GM19035 (cell line): ENCODE measurements at regions not wholly inside any gene's neighbourhood (a gene's known extent, or its start where the extent isn't known, plus 50 kb on each side); places are given as distances from the start of the nearest gene placed in this dataset.

ENCODE experiments used
- ATAC-seq: cut with Tn5 transposase; IDR thresholded peaks from one replicate; pipeline ENCODE4 v1.9.1; 2021; ENCODE audit not compliant: unreplicated experiment

- ATAC-seq: no peak
These were observed 356.8 kb upstream of the ATP11B start for GRCh38 chr3:182436547-182436946.

DNA sequence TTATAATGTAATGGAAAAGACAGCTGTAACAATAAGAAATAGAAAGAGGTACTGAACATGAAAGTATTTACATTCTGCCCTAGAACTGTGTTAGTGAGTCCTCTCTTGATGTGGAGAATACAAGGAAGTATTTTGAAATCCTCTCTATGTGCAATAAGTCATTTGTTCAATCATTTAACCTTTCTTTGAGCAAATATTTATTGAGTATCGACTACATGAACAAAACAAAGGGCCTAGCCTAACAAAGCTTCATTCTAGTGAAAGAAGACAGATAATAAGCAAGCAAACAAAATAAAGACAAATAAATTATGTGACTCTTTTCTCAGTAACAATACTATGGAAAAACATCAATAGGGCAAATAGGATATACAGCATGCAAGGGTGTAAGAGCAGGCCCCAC, 354.9 kb upstream of the ATP11B start:
- ATAC-seq: no peak

DNA sequence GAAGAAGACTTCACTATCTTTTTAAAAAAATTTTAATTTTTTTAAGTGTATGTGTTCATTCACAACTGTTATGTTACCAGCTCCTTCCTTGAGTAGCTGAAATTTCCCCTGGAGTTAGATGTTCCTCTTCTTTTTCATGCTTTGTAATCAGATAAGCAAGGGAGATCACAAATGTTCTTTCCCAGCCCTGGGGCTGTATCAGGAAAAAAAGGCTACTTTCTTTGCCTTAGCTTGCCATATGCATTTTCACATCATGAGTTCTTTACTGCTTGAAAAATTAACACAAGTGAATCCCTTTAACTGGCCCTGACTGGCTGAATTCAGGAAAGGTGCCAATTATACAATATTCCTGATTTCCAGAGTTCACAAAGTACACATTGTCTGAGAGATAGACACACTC, 353.2 kb upstream of the ATP11B start:
- ATAC-seq: no peak

- no peak for ATAC-seq
These were observed 347.7 kb upstream of the ATP11B start for GRCh38 chr3:182445576-182445975.

DNA sequence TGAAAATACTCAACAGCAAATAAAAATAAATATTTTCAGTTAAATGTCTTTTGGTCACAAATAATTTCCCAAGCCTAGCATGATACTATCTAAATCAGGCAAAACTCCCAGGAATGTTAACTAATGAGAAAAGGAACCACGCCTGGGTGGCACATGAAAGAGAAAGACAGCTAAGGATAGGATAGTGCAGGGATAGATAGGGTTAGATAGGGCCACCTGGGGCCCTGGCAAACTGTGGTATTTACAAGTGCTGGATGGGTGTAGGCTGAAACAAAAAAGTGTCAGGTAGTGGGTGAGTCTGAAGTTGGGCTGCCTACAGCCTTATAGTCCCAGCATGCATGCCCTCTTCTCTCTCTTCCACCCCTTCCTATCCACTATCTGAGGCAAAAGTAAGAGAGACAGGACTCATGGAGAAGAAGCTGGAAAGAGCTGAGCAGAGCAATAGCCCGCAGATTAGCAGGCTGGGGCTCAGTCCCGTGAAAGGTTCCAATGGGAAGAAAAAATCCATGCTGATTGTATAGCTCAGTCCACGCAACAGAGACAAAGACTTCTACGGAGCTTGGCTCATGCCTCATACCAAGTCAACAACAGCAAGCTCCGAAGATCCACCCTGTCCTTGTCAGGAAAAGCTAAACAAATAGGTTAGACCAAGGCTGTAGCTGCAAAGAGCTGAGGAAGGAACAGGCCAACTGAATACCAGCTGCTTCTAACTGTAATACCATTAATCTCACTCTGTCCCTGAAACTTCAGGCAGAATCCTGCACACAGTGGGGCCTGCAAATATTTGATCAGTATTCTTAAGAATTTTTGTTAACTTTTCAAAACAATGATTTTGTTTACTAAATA, 342.1 kb upstream of the ATP11B start:
- no peak for ATAC-seq

GRCh38 chr3:182451871-182452270, 341.4 kb upstream of the ATP11B start:
- ATAC-seq: no peak

GRCh38 chr3:182455011-182455410, 338.3 kb upstream of the ATP11B start:
- ATAC-seq: no peak

- no peak for ATAC-seq
These were observed 333.0 kb upstream of the ATP11B start for GRCh38 chr3:182460303-182460702.

GRCh38 chr3:182462152-182462551, 331.2 kb upstream of the ATP11B start:
- ATAC-seq: no peak

DNA sequence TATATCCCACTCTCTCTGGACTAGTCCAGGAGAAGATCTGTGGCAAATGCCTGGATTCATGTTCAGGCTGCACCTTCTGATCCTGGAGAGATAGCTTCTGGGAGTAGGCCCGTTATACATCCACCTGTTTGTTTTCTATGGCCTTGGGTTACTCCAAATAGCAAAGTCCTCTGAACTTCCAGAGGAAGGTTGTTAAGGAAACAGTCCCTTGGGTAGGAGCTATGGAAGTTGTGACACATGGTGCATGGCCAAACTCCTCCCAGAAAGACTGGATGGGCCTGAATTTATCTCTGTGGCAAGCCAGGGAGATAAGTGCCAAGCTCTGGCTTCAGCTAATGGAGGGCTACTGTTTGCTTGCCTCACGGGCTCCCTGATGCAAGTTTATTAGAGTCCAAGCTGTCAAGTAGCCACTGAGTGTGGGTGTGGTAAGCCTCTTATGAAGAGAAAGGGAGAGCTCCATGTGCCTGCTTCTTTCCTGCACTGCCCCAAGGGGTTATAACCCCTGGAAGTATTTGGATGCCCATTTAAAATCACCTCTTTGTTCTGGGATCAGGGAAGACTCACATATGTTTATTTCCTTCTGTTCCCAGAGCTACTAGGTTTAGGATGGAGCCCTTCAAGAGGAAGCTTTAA, 328.7 kb upstream of the ATP11B start:
- ATAC-seq: no peak

GRCh38 chr3:182465301-182466185, 327.8 kb upstream of the ATP11B start:
- ATAC-seq: no peak

- no peak for ATAC-seq
These were observed 324.2 kb upstream of the ATP11B start for GRCh38 chr3:182469086-182469485.

GRCh38 chr3:182470187-182470586, 323.1 kb upstream of the ATP11B start:
- ATAC-seq: no peak

DNA sequence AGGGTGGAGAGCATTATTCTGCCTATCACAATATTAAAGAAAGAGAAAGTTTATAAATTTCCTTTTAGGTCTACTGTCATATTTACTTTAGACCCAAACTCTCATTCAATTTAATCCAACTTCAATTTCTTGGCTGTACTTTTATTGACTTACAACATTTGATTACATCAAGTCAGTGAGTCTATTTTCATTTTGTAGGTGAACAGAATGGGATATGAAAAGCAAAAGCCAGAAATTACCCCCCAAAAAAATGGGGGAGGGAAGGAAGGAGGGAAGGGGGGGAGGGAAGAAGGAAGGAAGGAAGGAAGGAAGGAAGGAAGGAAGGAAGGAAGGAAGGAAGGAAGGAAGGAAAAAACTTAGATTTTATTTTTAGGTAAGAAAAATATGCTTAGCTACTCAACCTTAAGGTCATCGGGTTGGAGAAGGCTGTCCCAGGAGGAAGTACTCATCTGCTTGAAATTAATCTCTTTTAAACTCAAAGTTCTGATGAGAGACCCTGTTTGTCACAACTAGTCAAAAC, 320.1 kb upstream of the ATP11B start:
- no peak for ATAC-seq

GRCh38 chr3:182478369-182478768, 314.9 kb upstream of the ATP11B start:
- ATAC-seq: no peak

GRCh38 chr3:182479419-182480336, 313.6 kb upstream of the ATP11B start:
- ATAC-seq: no peak

GRCh38 chr3:182482705-182483104, 310.6 kb upstream of the ATP11B start:
- no peak for ATAC-seq

GRCh38 chr3:182484682-182485081, 308.6 kb upstream of the ATP11B start:
- no peak for ATAC-seq

- ATAC-seq: no peak
These were observed 308.0 kb upstream of the ATP11B start for GRCh38 chr3:182485301-182485700.

DNA sequence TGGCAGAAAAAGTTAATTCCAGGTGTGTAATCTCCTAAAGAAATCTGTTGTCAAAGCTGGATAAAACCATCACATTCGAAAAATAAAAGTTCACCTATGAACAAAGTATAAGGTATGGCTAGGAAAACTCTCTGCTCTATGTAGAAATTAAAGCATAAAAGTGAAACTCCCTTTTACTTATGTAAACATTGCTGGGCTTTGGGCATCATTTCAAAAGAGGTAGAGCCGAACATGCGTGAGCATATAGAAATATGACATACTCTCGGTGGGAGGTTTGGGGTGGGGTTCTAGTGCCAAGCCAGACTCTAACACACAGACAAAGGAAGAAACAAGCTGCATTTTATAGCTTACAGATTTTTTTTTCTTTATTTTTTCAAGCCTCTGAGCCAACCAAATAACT, 306.8 kb upstream of the ATP11B start:
- ATAC-seq: no peak
